Prostate gland (tissue), 2 donors: ENCODE measurements at regions not wholly inside any gene's neighbourhood (a gene's known extent, or its start where the extent isn't known, plus 50 kb on each side); places are given as distances from the start of the nearest gene placed in this dataset.

Experiments
- POLR2A ChIP-seq: fragments of 450-650 bp; IDR thresholded peaks from one replicate; pipeline ENCODE4 v1.6.1; 2016; ENCODE audit warnings: antibody characterized with exemption, mild to moderate bottlenecking
- TF ChIP-seq, protein P1 (sequence below), 4 experiments: fragments of 200-600 bp in 2 of 4; fragments of 450-650 bp in 2 of 4; sonication (generic) in 2 of 4; IDR thresholded peaks; 1 replicate in 3 of 4; 2 replicates in 1 of 4; pipeline ENCODE4 v1.5.1; 2016 to 2019; ENCODE audit warnings: antibody characterized with exemption in 4 of 4, mild to moderate bottlenecking in 2 of 4, moderate library complexity in 2 of 4

DNA sequence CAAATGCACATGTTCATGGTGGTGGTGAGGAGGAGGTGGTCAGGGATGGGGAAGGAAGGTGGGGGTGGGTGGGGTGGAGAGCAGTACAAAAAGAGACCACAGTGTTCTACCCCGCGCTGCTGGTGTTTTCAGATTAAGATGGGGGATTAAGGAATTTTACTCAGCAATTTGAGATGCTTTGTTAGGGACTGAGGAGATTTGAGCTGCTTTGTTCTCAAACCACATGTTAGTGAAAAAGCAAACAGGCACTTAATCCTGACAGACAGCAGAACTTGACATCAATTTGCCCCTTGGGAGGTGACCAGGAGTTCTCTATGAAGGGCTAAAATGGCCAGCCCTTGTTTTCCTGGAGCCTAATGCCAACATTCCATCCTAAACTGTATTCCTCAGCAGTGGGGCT, 244.5 kb downstream of the MEIS1 start:
- TF ChIP-seq, protein P1, sequence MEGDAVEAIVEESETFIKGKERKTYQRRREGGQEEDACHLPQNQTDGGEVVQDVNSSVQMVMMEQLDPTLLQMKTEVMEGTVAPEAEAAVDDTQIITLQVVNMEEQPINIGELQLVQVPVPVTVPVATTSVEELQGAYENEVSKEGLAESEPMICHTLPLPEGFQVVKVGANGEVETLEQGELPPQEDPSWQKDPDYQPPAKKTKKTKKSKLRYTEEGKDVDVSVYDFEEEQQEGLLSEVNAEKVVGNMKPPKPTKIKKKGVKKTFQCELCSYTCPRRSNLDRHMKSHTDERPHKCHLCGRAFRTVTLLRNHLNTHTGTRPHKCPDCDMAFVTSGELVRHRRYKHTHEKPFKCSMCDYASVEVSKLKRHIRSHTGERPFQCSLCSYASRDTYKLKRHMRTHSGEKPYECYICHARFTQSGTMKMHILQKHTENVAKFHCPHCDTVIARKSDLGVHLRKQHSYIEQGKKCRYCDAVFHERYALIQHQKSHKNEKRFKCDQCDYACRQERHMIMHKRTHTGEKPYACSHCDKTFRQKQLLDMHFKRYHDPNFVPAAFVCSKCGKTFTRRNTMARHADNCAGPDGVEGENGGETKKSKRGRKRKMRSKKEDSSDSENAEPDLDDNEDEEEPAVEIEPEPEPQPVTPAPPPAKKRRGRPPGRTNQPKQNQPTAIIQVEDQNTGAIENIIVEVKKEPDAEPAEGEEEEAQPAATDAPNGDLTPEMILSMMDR (IDR thresholded peaks at IDR 0.05), result no peak
- no peak for TF ChIP-seq POLR2A
